ENCODE measurements at regions not wholly inside any gene's neighbourhood (a gene's known extent, or its start where the extent isn't known, plus 50 kb on each side); places are given as distances from the start of the nearest gene placed in this dataset.

GRCh38 chr11:123286255-123286654 is 91.2 kb upstream of the CLMP start:
- Mint-ChIP-seq H3K4me1 (ENCODE audit: low read depth, unreplicated experiment) (peaks cover 3% of the 10 kb centered on the region), H3K9me3 (ENCODE audit: unreplicated experiment) (peaks cover 6% of the 10 kb centered on the region), H3K36me3 (ENCODE audit: unreplicated experiment) (no peaks in the 10 kb centered on the region), H3K4me3 (ENCODE audit: unreplicated experiment) (no peak overlapping the region), H3K27ac (ENCODE audit: unreplicated experiment) (no peak overlapping the region), H3K27me3 (ENCODE audit: unreplicated experiment) (no peaks in the 10 kb centered on the region)
- no peak for TF ChIP-seq CTCF (IDR thresholded peaks at IDR 0.05; ENCODE audit: partially characterized antibody, unreplicated experiment)
- no peak for DNase-seq

- TF ChIP-seq CTCF (IDR thresholded peaks at IDR 0.05; ENCODE audit: partially characterized antibody, unreplicated experiment): no peak
- Mint-ChIP-seq H3K4me1 (ENCODE audit: low read depth, unreplicated experiment) (no peaks in the 10 kb centered on the region), H3K9me3 (ENCODE audit: unreplicated experiment) (peaks cover 2% of the 10 kb centered on the region), H3K4me3 (ENCODE audit: unreplicated experiment) (no peak overlapping the region), H3K27ac (ENCODE audit: unreplicated experiment) (no peak overlapping the region), H3K36me3 (ENCODE audit: unreplicated experiment) (peaks cover 4% of the 10 kb centered on the region), H3K27me3 (ENCODE audit: unreplicated experiment) (no peaks in the 10 kb centered on the region)
- DNase-seq: no peak
Measured at GRCh38 chr11:123284454-123284853, 89.4 kb upstream of the CLMP start.

- Mint-ChIP-seq H3K4me1 (ENCODE audit: low read depth, unreplicated experiment) (no peaks in the 10 kb centered on the region), H3K36me3 (ENCODE audit: unreplicated experiment) (peaks cover 4% of the 10 kb centered on the region), H3K27ac (ENCODE audit: unreplicated experiment) (no peak overlapping the region), H3K9me3 (ENCODE audit: unreplicated experiment) (no peaks in the 10 kb centered on the region), H3K27me3 (ENCODE audit: unreplicated experiment) (no peaks in the 10 kb centered on the region), H3K4me3 (ENCODE audit: unreplicated experiment) (no peak overlapping the region)
- TF ChIP-seq CTCF (IDR thresholded peaks at IDR 0.05; ENCODE audit: partially characterized antibody, unreplicated experiment): no peak
- no peak for DNase-seq
Measured at GRCh38 chr11:123282597-123282996, 87.5 kb upstream of the CLMP start.

- Mint-ChIP-seq H3K4me3 (ENCODE audit: unreplicated experiment) (no peak overlapping the region), H3K9me3 (ENCODE audit: unreplicated experiment) (no peaks in the 10 kb centered on the region), H3K27ac (ENCODE audit: unreplicated experiment) (no peak overlapping the region), H3K36me3 (ENCODE audit: unreplicated experiment) (no peaks in the 10 kb centered on the region), H3K27me3 (ENCODE audit: unreplicated experiment) (peaks cover 1% of the 10 kb centered on the region), H3K4me1 (ENCODE audit: low read depth, unreplicated experiment) (peaks cover 2% of the 10 kb centered on the region)
- no peak for TF ChIP-seq CTCF (IDR thresholded peaks at IDR 0.05; ENCODE audit: partially characterized antibody, unreplicated experiment)
- DNase-seq: no peak
Measured at GRCh38 chr11:123273616-123274015, 78.6 kb upstream of the CLMP start.

GRCh38 chr11:123272565-123272964 is 77.5 kb upstream of the CLMP start:
- Mint-ChIP-seq H3K27ac (ENCODE audit: unreplicated experiment) (no peak overlapping the region), H3K36me3 (ENCODE audit: unreplicated experiment) (no peaks in the 10 kb centered on the region), H3K4me3 (ENCODE audit: unreplicated experiment) (no peak overlapping the region)

More at GRCh38 chr11:123272565-123272964, 77.5 kb upstream of the CLMP start:
- Mint-ChIP-seq H3K4me1 (ENCODE audit: low read depth, unreplicated experiment) (peaks cover 6% of the 10 kb centered on the region), H3K9me3 (ENCODE audit: unreplicated experiment) (peaks cover 3% of the 10 kb centered on the region), H3K27me3 (ENCODE audit: unreplicated experiment) (peaks cover 5% of the 10 kb centered on the region)
- TF ChIP-seq CTCF (IDR thresholded peaks at IDR 0.05; ENCODE audit: partially characterized antibody, unreplicated experiment): no peak
- DNase-seq: no peak
